ENCODE measurements at regions not wholly inside any gene's neighbourhood (a gene's known extent, or its start where the extent isn't known, plus 50 kb on each side); places are given as distances from the start of the nearest gene placed in this dataset.

- no peak overlapping the region for H3K4me3 ChIP-seq (ENCODE audit: low read length)
- H3K36me3 Mint-ChIP-seq (ENCODE audit: low read depth): no peaks in the 10 kb centered on the region
- no peaks in the 10 kb centered on the region for H3K36me3 ChIP-seq (ENCODE audit: control insufficient read depth, insufficient read depth, low read length)
- TF ChIP-seq, protein P1, sequence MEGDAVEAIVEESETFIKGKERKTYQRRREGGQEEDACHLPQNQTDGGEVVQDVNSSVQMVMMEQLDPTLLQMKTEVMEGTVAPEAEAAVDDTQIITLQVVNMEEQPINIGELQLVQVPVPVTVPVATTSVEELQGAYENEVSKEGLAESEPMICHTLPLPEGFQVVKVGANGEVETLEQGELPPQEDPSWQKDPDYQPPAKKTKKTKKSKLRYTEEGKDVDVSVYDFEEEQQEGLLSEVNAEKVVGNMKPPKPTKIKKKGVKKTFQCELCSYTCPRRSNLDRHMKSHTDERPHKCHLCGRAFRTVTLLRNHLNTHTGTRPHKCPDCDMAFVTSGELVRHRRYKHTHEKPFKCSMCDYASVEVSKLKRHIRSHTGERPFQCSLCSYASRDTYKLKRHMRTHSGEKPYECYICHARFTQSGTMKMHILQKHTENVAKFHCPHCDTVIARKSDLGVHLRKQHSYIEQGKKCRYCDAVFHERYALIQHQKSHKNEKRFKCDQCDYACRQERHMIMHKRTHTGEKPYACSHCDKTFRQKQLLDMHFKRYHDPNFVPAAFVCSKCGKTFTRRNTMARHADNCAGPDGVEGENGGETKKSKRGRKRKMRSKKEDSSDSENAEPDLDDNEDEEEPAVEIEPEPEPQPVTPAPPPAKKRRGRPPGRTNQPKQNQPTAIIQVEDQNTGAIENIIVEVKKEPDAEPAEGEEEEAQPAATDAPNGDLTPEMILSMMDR (conservative IDR thresholded peaks at IDR 0.05): no peak
- H3K9ac ChIP-seq (ENCODE audit: extremely low read depth, low read length, poor library complexity, severe bottlenecking): no peak overlapping the region
- H3K4me3 Mint-ChIP-seq: no peak overlapping the region
- H3K9me3 Mint-ChIP-seq: peaks cover 11% of the 10 kb centered on the region
- peaks cover 13% of the 10 kb centered on the region for H3K9me3 ChIP-seq (ENCODE audit: control insufficient read depth, low read length)
- peaks cover 6% of the 10 kb centered on the region for H3K4me1 ChIP-seq (ENCODE audit: control insufficient read depth, insufficient read depth, low read length)
- no peak overlapping the region for H3K27ac Mint-ChIP-seq
- no peaks in the 10 kb centered on the region for H3K27me3 Mint-ChIP-seq (ENCODE audit: insufficient read depth)
- peaks cover 26% of the 10 kb centered on the region for H3K4me1 Mint-ChIP-seq
- H3K27me3 ChIP-seq (ENCODE audit: control insufficient read depth, insufficient read depth, low read length, poor library complexity, severe bottlenecking): no peaks in the 10 kb centered on the region
- WGBS, 2 experiments (ENCODE audit: insufficient coverage in 1 of 2, insufficient read length in 1 of 2): 70 to 87% methylated on average over 4 to 8 of the region's 8 CpGs
- no peak overlapping the region for H3K27ac ChIP-seq (ENCODE audit: low read depth, low read length)
- DNase-seq: no peak
Measured at GRCh38 chr5:167626341-167627123, 664.9 kb upstream of the WWC1 start.

- DNase-seq: no peak
- 86% methylated on average over 3 of the region's 3 CpGs; no CpG with 5 or more reads in 1 of the 2 experiments for whole genome bisulfite sequencing, 2 experiments (ENCODE audit: insufficient coverage in 1 of 2, insufficient read length in 1 of 2)
- no peaks in the 10 kb centered on the region for H3K27me3 Mint-ChIP-seq (ENCODE audit: insufficient read depth)
- Histone ChIP-seq H3K4me1 (ENCODE audit: control insufficient read depth, insufficient read depth, low read length) (peaks cover 4% of the 10 kb centered on the region), H3K9ac (ENCODE audit: extremely low read depth, low read length, poor library complexity, severe bottlenecking) (no peak overlapping the region), H3K9me3 (ENCODE audit: control insufficient read depth, low read length) (peaks cover 6% of the 10 kb centered on the region), H3K27ac (ENCODE audit: low read depth, low read length) (no peak overlapping the region), H3K27me3 (ENCODE audit: control insufficient read depth, insufficient read depth, low read length, poor library complexity, severe bottlenecking) (no peaks in the 10 kb centered on the region), H3K36me3 (ENCODE audit: control insufficient read depth, insufficient read depth, low read length) (no peaks in the 10 kb centered on the region), H3K4me3 (ENCODE audit: low read length) (no peak overlapping the region)
- H3K4me1 Mint-ChIP-seq: peaks cover 25% of the 10 kb centered on the region
- TF ChIP-seq, protein P1 (conservative IDR thresholded peaks at IDR 0.05): no peak
- peaks cover 4% of the 10 kb centered on the region for H3K9me3 Mint-ChIP-seq
- H3K27ac Mint-ChIP-seq: no peak overlapping the region
- H3K36me3 Mint-ChIP-seq (ENCODE audit: low read depth): no peaks in the 10 kb centered on the region
- no peak overlapping the region for H3K4me3 Mint-ChIP-seq
Measured at GRCh38 chr5:167629634-167630033, 661.8 kb upstream of the WWC1 start.

DNA sequence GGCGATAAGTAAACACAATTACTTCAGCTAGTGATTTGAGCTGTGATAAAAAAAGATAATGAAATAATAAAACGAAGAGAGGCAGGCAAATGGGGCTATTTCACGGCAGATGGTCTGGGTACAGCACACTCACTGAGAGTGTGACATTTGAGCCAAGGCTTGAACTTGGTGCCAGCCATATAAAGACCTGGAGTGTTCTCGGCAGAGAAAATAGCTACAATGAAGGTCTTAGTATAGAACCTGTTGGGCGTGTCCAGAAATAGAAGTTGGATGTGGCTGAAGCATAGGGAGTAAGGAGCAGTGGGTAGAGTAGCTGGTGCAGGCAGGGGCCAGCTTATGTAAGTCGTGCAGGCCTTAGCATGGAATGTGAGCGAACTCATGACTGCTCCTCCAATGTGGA lies 660.3 kb upstream of the WWC1 start:
- WGBS, 2 experiments (ENCODE audit: insufficient coverage in 1 of 2, insufficient read length in 1 of 2): 90 to 91% methylated on average over 6 to 7 of the region's 7 CpGs
- DNase-seq: no peak
- Histone ChIP-seq H3K27me3 (ENCODE audit: control insufficient read depth, insufficient read depth, low read length, poor library complexity, severe bottlenecking) (no peaks in the 10 kb centered on the region), H3K27ac (ENCODE audit: low read depth, low read length) (no peak overlapping the region), H3K9ac (ENCODE audit: extremely low read depth, low read length, poor library complexity, severe bottlenecking) (no peak overlapping the region), H3K4me3 (ENCODE audit: low read length) (no peak overlapping the region), H3K36me3 (ENCODE audit: control insufficient read depth, insufficient read depth, low read length) (no peaks in the 10 kb centered on the region), H3K4me1 (ENCODE audit: control insufficient read depth, insufficient read depth, low read length) (peaks cover 4% of the 10 kb centered on the region), H3K9me3 (ENCODE audit: control insufficient read depth, low read length) (no peaks in the 10 kb centered on the region)
- Mint-ChIP-seq H3K4me1 (peaks cover 26% of the 10 kb centered on the region), H3K9me3 (no peaks in the 10 kb centered on the region), H3K36me3 (ENCODE audit: low read depth) (no peaks in the 10 kb centered on the region), H3K27ac (no peak overlapping the region), H3K27me3 (ENCODE audit: insufficient read depth) (no peaks in the 10 kb centered on the region), H3K4me3 (no peak overlapping the region)
- TF ChIP-seq, protein P1 (conservative IDR thresholded peaks at IDR 0.05): no peak

All from endodermal cell (in vitro differentiated cells).